Astrocyte (in vitro differentiated cells and primary cell): ENCODE measurements at regions not wholly inside any gene's neighbourhood (a gene's known extent, or its start where the extent isn't known, plus 50 kb on each side); places are given as distances from the start of the nearest gene placed in this dataset.
A peak's percentile ranks its signal among the peaks of the same experiment; 100 is the strongest.
"Not testable (repeated sequence)": the region's sequence is repeated elsewhere in the genome, so short reads cannot be mapped to it uniquely, and the experiment has no call there.

ENCODE experiments used
- DNase-seq: peaks from one replicate; pipeline ENCODE4 v3.0.0-alpha.2; 2010; ENCODE audit warnings: low read depth
- FAIRE-seq: peaks from 2 replicates; lab custom pipeline; 2011; peaks lifted over from hg19 to GRCh38; lab: Jason Lieb, UNC
- H2AFZ ChIP-seq: 2 replicates; pipeline ENCODE4 v1.6.0; 2012; ENCODE audit warnings: low read depth, low read length, inconsistent platforms
- H3K27ac ChIP-seq: 2 replicates; pipeline ENCODE4 v1.5.1; 2011; ENCODE audit warnings: low read depth, low read length, inconsistent platforms
- H3K27me3 ChIP-seq: 2 replicates; pipeline ENCODE4 v1.6.0; 2011; ENCODE audit warnings: low read length, inconsistent platforms; ENCODE audit not compliant: insufficient read depth
- H3K36me3 ChIP-seq: 2 replicates; pipeline ENCODE4 v1.5.1; 2011; ENCODE audit warnings: low read length, inconsistent platforms; ENCODE audit not compliant: insufficient read depth
- H3K4me1 ChIP-seq: 2 replicates; pipeline ENCODE4 v1.5.1; 2011; ENCODE audit warnings: low read length, inconsistent platforms; ENCODE audit not compliant: insufficient read depth
- H3K4me2 ChIP-seq: 2 replicates; pipeline ENCODE4 v1.6.0; 2012; ENCODE audit warnings: low read length, inconsistent platforms
- H3K4me3 ChIP-seq: 2 replicates; pipeline ENCODE4 v1.5.1; 2011; ENCODE audit warnings: low read depth, mild to moderate bottlenecking, low read length, inconsistent platforms; ENCODE audit not compliant: insufficient read depth
- H3K79me2 ChIP-seq: 2 replicates; pipeline ENCODE4 v1.6.0; 2012; ENCODE audit warnings: mild to moderate bottlenecking, low read length, inconsistent platforms; ENCODE audit not compliant: insufficient read depth
- H3K9ac ChIP-seq: 2 replicates; pipeline ENCODE4 v1.6.0; 2012; ENCODE audit warnings: mild to moderate bottlenecking, low read length, inconsistent platforms
- H3K9me3 ChIP-seq: 2 replicates; pipeline ENCODE4 v1.5.1; 2012; ENCODE audit warnings: low read depth, mild to moderate bottlenecking, low read length, inconsistent platforms; ENCODE audit not compliant: insufficient read depth
- H4K20me1 ChIP-seq: 2 replicates; pipeline ENCODE4 v1.6.0; 2012; ENCODE audit warnings: low read length, inconsistent platforms; ENCODE audit not compliant: insufficient read depth
- H3K27ac Mint-ChIP-seq: one replicate; pipeline ENCODE4 v1.8.0; 2021; ENCODE audit warnings: mild to moderate bottlenecking, mixed read lengths; ENCODE audit not compliant: unreplicated experiment
- H3K27me3 Mint-ChIP-seq: one replicate; pipeline ENCODE4 v1.8.0; 2021; ENCODE audit warnings: low read depth, mixed read lengths; ENCODE audit not compliant: unreplicated experiment
- H3K36me3 Mint-ChIP-seq: one replicate; pipeline ENCODE4 v1.8.0; 2021; ENCODE audit warnings: low read depth, mixed read lengths; ENCODE audit not compliant: unreplicated experiment
- H3K4me1 Mint-ChIP-seq: one replicate; pipeline ENCODE4 v1.8.0; 2021; ENCODE audit warnings: low read depth, mixed read lengths; ENCODE audit not compliant: unreplicated experiment
- H3K4me3 Mint-ChIP-seq: one replicate; pipeline ENCODE4 v1.8.0; 2021; ENCODE audit warnings: mild to moderate bottlenecking, moderate library complexity, mixed read lengths; ENCODE audit not compliant: unreplicated experiment
- H3K9me3 Mint-ChIP-seq: one replicate; pipeline ENCODE4 v1.8.0; 2021; ENCODE audit warnings: mild to moderate bottlenecking, mixed read lengths; ENCODE audit not compliant: unreplicated experiment

DNA sequence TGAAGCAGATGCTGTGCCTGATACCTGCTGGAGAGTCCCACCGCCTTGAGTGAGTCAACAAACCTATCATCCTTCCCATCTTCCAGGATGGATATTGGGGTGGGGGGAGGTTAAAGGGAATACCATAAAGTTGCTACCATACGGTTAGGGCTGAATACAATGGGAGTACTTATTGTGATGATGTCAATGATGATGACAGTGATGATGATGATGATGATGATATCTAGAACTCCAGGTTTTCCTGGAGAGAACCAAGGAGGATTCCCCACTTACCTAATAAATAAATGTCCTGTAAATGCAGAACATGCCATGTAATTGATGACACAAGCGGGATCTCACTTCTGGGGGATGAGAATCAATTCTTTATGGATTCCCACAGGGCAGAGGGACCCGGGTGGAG is 370.9 kb downstream of the BCL2L11 start:
- not testable (repeated sequence) for H2AFZ ChIP-seq, H3K27me3 Mint-ChIP-seq, H3K27ac ChIP-seq, H3K36me3 Mint-ChIP-seq, H3K27me3 ChIP-seq, DNase-seq, H3K9me3 ChIP-seq, FAIRE-seq, H3K9me3 Mint-ChIP-seq, H3K36me3 ChIP-seq
- peak overlapping the region; percentile 75 for H3K27ac Mint-ChIP-seq
- Histone ChIP-seq H3K4me3 (peak overlapping the region; percentile 23), H3K79me2 (peaks cover 48% of the 10 kb centered on the region), H3K9ac (peak overlapping the region; percentile 63), H3K4me2 (peak overlapping the region; percentile 74), H3K4me1 (peaks cover 12% of the 10 kb centered on the region), H4K20me1 (peaks cover 12% of the 10 kb centered on the region)
- peak overlapping the region; percentile 80 for H3K4me3 Mint-ChIP-seq
- H3K4me1 Mint-ChIP-seq, result peaks cover 11% of the 10 kb centered on the region

DNA sequence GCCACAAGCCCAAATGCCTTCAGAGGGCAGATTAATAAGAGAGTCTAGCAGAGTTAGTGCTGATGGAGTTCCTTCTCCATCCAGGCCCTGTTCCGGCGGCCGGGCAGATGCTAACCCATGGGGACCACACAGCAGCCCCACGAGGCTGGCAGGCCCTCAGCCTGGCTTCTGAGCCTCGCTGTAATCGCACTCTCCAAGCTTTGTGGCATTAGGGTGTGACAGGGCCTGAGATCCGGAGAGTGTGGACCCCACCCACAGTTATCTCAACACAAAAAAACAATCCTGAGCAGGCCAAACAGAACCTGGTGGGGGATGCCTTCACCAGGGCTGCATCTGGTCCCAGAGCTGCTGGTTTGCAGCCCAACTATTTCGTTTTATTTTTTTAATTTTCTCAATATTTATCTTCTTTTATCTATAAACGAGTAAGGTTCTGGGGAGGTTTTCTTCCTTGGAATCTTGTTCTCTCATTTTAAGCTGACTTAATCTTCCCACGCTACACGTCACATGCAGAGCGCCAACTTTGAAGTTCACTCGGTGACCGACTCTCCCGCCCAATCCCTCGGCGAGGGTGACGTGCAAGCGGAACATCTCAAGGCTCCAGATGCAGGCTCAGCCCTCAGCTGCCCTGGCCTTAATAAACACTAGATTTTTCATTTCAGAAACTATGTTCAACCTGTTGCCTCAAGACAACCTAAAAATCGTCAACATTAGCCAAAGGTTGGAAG is 372.4 kb downstream of the BCL2L11 start:
- Histone ChIP-seq H3K27ac (peak overlapping the region; percentile 83), H3K4me2 (peak overlapping the region; percentile 82), H3K4me1 (peaks cover 22% of the 10 kb centered on the region), H4K20me1 (peaks cover 12% of the 10 kb centered on the region), H3K9ac (peak overlapping the region; percentile 93), H3K79me2 (peaks cover 37% of the 10 kb centered on the region), H3K4me3 (peak overlapping the region; percentile 72)
- Mint-ChIP-seq H3K27ac (peak overlapping the region; percentile 87), H3K4me1 (peaks cover 22% of the 10 kb centered on the region), H3K4me3 (peak overlapping the region; percentile 83)
- H3K9me3 ChIP-seq, H2AFZ ChIP-seq, H3K27me3 ChIP-seq, H3K27me3 Mint-ChIP-seq, DNase-seq, H3K36me3 ChIP-seq, FAIRE-seq, H3K9me3 Mint-ChIP-seq, H3K36me3 Mint-ChIP-seq: not testable (repeated sequence)

DNA sequence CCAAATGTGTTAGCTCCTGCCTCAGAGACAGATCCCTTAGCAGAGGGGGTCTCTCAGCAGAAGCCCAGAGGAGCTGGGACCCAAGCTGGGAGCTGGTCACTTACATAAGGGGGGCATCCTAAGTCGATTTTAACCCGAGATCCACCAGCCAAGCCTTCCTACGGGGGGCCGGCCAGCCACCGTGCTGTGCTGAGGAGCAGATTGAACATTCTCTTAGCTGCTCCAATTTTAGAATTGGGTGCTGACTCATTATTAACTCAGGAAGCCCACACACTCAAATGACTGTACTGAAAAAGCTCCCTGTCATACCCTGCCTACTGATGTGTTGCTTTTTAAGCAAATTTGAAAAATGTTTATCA is 373.0 kb downstream of the BCL2L11 start:
- Histone ChIP-seq H3K4me2 (peak overlapping the region; percentile 82), H3K27ac (peak overlapping the region; percentile 83), H3K4me3 (peak overlapping the region; percentile 72), H4K20me1 (peaks cover 12% of the 10 kb centered on the region), H3K9ac (peak overlapping the region; percentile 93), H3K79me2 (peaks cover 31% of the 10 kb centered on the region), H3K4me1 (peaks cover 22% of the 10 kb centered on the region)
- peak overlapping the region; percentile 83 for H3K4me3 Mint-ChIP-seq
- not testable (repeated sequence) for H2AFZ ChIP-seq, H3K36me3 ChIP-seq, H3K9me3 Mint-ChIP-seq, H3K36me3 Mint-ChIP-seq, H3K27me3 Mint-ChIP-seq, DNase-seq, H3K9me3 ChIP-seq, H3K27me3 ChIP-seq
- peak; percentile 76 for FAIRE-seq
- peaks cover 20% of the 10 kb centered on the region for H3K4me1 Mint-ChIP-seq
- H3K27ac Mint-ChIP-seq, result peak overlapping the region; percentile 87

DNA sequence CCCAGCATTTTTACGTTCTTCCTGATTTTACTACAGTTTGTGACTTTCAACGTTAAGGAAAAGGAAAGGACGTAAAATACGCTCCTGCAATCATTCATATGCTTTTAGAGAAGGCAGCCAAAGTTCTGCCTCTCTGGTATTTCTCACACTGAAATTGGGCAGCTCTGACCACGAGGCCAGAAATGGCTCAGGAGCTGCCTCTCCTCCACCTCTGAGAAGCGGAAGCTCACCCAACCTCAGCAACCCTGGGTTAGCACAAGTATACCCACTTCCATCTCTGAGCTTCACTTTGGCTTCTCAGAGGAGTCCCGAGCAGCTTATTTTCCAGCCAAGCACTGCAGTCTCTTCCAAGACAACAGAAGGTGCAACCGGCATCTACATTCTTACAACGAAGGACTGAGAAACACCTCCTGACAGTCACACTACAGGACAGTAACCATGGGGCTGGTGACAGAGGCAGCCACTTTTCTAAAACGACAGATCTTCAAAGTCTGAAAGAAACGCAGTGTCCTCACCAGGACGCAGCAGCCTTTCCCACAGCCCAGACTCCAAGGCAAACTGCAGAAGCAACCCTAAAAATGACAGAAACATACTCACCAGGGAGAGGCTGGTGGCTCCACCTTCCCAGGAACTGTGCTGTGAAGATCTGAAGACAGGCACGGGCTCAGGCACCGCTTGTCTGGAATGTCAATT is 373.7 kb downstream of the BCL2L11 start:
- not testable (repeated sequence) for H3K9me3 Mint-ChIP-seq, H3K9me3 ChIP-seq, DNase-seq, H3K36me3 ChIP-seq, H3K36me3 Mint-ChIP-seq, H3K27me3 Mint-ChIP-seq, H2AFZ ChIP-seq, FAIRE-seq, H3K27me3 ChIP-seq
- Histone ChIP-seq H4K20me1 (peaks cover 12% of the 10 kb centered on the region), H3K4me1 (peaks cover 22% of the 10 kb centered on the region), H3K27ac (peak overlapping the region; percentile 88), H3K4me2 (peak overlapping the region; percentile 76), H3K9ac (peak overlapping the region; percentile 93), H3K4me3 (peak overlapping the region; percentile 66), H3K79me2 (peaks cover 29% of the 10 kb centered on the region)
- H3K4me3 Mint-ChIP-seq, result peak overlapping the region; percentile 74
- peak overlapping the region; percentile 69 for H3K27ac Mint-ChIP-seq
- peaks cover 20% of the 10 kb centered on the region for H3K4me1 Mint-ChIP-seq

DNA sequence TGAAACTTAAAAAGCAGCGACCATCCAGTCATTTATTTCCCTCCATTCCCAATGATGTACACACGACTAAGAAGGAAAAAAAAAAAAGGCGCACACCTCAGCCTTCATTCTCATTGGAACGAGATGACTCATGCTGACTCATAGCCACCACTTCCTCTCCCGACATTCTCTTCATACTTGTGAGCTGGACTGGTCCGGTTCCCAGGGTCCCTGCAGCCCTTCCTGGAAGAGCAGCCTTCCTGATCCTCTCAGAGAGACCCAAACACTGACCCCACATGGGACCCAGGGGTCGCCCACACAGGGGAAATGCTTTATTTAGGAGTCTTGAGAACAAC is 374.2 kb downstream of the BCL2L11 start:
- not testable (repeated sequence) for H2AFZ ChIP-seq, H3K9me3 Mint-ChIP-seq, DNase-seq, H3K36me3 ChIP-seq, H3K27me3 Mint-ChIP-seq, H3K27me3 ChIP-seq, H3K9me3 ChIP-seq, H3K36me3 Mint-ChIP-seq
- peaks cover 28% of the 10 kb centered on the region for H3K79me2 ChIP-seq
- peaks cover 22% of the 10 kb centered on the region for H3K4me1 ChIP-seq
- peak overlapping the region; percentile 76 for H3K4me2 ChIP-seq
- H3K27ac ChIP-seq, result peak overlapping the region; percentile 92
- peak overlapping the region; percentile 93 for H3K9ac ChIP-seq
- Mint-ChIP-seq H3K27ac (peak overlapping the region; percentile 69), H3K4me1 (peaks cover 20% of the 10 kb centered on the region), H3K4me3 (peak overlapping the region; percentile 74)
- H4K20me1 ChIP-seq, result peaks cover 11% of the 10 kb centered on the region
- peak; percentile 82 for FAIRE-seq
- H3K4me3 ChIP-seq, result peak overlapping the region; percentile 66

DNA sequence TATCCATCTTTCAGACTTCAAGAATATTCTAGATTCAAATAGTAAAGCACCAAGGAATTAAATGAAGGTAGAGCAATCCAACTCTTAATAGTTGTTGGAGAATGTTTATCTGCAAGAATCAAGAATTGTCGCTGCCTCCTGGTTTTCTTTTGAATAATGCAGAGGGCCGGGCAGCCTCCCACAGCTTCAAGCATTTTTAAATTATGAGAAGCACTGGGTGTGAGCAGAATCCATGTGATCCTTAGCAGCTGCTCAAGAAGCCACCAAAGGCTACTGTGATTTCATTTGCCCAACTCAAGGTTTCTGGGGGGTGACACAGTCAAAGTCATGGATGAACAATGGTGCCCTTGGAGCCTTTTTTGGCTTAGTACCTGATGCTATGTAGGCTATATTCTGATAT is 374.9 kb downstream of the BCL2L11 start:
- not testable (repeated sequence) for H3K9me3 Mint-ChIP-seq, H3K36me3 Mint-ChIP-seq, FAIRE-seq, H3K27me3 Mint-ChIP-seq, H3K27me3 ChIP-seq, H3K36me3 ChIP-seq, H4K20me1 ChIP-seq, H3K4me3 Mint-ChIP-seq, H3K4me3 ChIP-seq, H3K9me3 ChIP-seq, H2AFZ ChIP-seq
- peak overlapping the region; percentile 58 for H3K4me2 ChIP-seq
- peaks cover 26% of the 10 kb centered on the region for H3K79me2 ChIP-seq
- peaks cover 22% of the 10 kb centered on the region for H3K4me1 ChIP-seq
- peak; percentile 71 for DNase-seq
- peak overlapping the region; percentile 94 for H3K27ac Mint-ChIP-seq
- peaks cover 20% of the 10 kb centered on the region for H3K4me1 Mint-ChIP-seq
- H3K9ac ChIP-seq, result peak overlapping the region; percentile 73
- H3K27ac ChIP-seq, result peak overlapping the region; percentile 92
